GM19328 (cell line): ENCODE measurements at regions not wholly inside any gene's neighbourhood (a gene's known extent, or its start where the extent isn't known, plus 50 kb on each side); places are given as distances from the start of the nearest gene placed in this dataset.

ENCODE experiments used
- ATAC-seq: cut with Tn5 transposase; IDR thresholded peaks from one replicate; pipeline ENCODE4 v1.9.1; 2021; ENCODE audit warnings: mild to moderate bottlenecking, moderate library complexity; ENCODE audit not compliant: unreplicated experiment

GRCh38 chr6:104229057-104229456 is 630.7 kb downstream of the HACE1 start:
- no peak for ATAC-seq

GRCh38 chr6:104227508-104227907 is 632.2 kb downstream of the HACE1 start:
- ATAC-seq = no peak

DNA sequence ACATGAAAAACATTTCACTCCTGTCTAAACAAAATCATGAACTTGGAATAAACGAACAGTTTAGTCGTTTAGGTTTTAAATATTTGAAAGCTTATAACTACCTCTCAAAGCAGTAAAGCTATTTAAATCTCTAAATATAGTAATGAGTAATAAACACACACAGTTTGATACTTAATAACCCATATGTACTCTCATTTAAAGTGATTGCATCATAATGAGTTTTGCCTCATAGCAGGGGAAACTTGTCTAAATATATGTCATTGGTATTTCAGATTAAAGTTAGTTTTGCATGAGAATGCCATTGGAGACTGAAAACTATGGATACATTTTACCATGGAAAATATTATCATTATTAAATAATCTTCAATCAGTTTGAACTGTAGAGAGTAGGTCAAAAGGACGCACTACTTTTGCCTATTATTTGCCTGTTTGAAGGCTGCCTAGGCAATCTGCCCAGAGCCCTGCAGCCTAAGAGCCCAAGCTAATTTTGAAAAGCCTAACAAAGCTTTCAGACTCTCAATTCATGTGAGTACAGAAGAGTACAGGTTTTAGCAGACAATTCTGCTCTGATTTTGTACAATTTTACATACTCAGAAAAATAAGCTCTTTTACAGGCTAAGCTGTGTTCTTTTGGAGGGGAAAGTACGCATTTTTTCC is 632.8 kb downstream of the HACE1 start:
- ATAC-seq = no peak

GRCh38 chr6:104218116-104218515 is 641.6 kb downstream of the HACE1 start:
- no peak for ATAC-seq

DNA sequence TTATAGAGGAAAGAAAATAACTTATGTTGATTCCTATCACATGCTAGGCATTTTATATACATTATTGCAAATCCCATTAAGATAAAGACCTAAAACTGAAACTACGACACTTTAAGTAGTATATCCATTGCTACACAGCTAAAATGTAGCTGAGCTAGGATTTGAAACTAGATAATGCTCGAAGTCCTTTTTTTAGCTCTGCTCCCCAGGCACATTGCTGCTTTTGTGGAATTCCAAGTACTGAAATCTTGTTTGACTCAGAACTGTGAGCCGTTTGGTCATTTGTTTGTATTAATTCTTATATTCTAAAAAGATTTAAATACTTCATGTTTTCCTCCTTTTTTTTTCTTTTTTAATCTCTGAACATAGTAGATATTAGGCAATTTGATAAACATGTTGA is 644.8 kb downstream of the HACE1 start:
- ATAC-seq = no peak

DNA sequence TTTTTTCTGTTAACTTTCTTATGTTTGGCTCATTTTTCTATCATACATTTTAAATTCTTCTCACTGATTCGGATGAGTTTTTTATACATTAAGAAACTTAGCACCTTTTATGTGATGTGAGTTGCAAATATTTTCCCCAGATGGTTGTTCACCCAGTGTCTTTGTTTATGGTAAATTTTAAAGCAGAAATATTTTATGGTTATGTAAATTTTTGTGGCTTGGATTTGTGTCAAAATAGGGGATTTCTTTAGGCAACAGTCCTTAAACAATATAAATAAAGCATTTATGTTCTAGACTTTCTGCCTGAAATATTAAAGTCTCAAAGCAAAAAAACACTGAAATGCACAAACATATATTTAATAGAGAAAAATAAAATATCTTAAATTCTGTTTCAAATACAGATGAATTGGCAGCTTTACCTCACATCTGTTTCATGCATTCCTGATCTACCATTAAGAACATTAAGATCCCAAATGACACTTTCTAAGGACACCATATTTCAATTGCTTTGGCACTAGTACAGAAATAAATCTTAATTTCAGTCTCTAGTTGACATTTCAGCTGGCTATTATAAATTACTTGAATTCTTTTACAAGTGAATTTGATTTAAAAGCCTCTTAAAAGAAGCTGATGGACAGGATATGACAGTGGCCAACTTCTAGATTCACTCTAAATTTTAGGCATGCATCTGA is 646.6 kb downstream of the HACE1 start:
- no peak for ATAC-seq

DNA sequence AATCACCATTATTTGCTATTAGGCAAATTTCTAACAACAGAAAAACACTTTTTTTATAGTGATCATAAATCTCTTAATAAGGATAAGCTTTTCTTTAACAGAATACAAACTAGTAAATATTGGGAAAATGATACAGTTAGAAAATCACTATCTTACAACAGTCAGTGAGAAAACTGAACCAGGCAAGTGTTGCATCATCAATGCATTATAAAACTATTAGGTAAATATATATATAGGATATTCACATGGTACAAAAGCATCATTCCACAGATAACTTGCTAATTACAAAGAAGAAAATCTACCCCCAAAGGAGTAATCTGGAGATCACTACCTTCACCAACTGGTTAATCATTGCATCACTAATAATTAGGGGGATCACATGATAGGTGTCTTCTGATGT is 652.1 kb downstream of the HACE1 start:
- no peak for ATAC-seq

DNA sequence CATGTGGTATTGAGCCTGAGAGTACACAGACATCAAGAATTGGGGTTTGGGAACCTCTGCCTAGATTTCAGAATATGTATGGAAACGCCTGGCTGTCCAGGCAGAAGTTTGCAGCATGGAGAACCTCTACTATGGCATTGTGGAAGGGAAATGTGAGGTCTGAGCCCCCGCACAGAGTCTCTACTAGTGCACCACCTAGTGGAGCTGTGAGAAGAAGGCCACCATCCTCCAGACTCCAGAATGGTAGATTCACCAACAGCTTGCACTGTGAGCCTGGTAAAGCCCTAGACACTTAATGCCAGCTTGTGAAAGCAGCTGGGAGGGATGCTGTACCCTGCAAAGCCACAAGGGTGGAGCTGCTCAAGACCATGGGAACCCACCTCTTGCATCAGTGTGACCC is 658.2 kb downstream of the HACE1 start:
- no peak for ATAC-seq

- no peak for ATAC-seq
Measured at GRCh38 chr6:104187616-104188015, 672.1 kb downstream of the HACE1 start.

DNA sequence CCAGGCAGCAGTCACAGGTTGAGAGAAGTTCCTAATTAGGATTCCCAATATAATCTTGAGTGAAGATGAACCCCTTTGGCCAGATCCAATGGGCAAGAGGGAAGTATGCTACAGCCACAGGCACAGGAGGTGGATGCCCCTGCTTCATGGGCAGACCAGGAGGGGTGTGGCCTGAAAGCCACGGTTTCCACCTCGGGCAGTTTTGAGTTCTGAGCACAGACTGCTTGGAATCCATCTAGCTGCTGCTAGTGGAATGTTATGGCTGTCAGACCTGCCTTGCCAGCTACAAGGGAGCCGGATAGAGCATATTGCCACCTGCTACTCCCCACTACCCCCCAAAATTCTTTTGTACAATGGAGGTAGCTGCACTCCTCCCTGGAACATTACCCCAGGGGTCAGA is 672.9 kb downstream of the HACE1 start:
- ATAC-seq = no peak

- ATAC-seq = no peak
Measured at GRCh38 chr6:104183816-104184435, 675.8 kb downstream of the HACE1 start.

DNA sequence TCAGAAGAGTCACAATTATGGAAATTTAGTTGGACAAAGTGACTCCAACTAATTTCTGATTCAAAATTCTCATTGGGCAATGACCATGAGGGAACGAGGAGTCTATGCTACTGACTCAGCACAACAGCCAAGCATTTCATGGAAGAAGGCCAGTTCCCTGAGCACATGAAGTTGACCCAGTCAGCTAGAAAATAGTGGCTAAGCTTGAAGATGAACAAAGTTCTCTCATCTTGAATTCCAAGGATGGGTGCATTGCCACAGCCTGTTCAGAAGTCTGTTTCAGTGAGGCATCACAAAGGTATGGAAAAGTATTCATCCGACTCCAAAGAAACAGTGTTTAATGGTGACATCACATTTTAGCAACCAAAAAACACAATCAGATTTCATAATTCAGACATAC is 676.9 kb downstream of the HACE1 start:
- no peak for ATAC-seq

- no peak for ATAC-seq
Measured at GRCh38 chr6:104173668-104174067, 686.1 kb downstream of the HACE1 start.

GRCh38 chr6:104170401-104170800 is 689.3 kb downstream of the HACE1 start:
- no peak for ATAC-seq

GRCh38 chr6:104166055-104166668 is 693.6 kb downstream of the HACE1 start:
- no peak for ATAC-seq

DNA sequence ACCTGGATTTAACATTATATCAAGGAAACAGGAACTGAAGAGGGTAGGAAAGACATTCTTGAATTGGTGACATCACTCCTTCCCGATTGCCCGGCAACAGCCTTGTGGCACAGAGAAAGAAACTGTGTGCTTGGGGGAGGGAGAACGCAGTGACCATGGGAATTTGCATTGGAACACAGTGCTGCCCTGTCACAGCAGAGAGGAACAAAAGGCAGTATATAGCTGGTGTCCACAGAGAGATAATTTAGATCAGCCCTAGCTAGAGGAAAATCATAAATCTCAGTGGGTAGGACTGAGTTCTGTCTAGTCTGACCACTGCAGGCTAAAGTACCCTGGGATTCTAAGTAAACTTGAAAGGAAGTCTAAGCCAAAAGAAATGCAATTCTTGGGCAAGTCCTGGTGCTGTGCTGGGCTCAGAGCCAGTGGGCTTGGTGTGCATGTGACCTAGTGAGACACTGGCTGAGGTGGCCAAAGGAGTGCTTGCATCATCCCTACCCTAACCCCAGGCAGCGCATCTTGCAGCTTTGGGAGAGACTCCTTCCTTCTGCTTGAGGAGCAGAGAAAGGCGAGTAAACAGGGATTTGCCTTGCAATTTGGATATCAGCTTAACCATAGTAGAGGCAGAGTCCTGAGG is 697.6 kb downstream of the HACE1 start:
- ATAC-seq = no peak

GRCh38 chr6:104159045-104159618 is 700.6 kb downstream of the HACE1 start:
- ATAC-seq = no peak

DNA sequence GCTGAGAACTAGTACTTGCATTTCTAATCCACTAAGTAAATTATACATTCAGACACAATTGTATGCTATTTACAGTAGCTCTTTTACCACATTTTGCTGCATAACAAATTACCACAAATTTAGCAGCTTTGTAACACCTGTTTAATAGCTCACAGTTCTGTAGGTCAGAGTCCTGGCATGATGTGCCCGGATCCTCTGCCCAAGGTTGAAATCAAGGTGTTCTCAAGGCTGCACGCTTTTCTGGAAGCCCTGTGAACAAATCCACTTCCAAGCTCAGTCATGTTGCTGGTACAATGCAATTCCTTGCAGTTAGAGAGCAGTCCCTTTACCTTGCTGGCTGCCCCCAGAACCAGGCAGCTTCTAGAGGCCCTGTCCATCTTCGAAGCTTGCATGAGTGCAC is 716.0 kb downstream of the HACE1 start:
- no peak for ATAC-seq

GRCh38 chr6:104134876-104135275 is 724.8 kb downstream of the HACE1 start:
- ATAC-seq = no peak

DNA sequence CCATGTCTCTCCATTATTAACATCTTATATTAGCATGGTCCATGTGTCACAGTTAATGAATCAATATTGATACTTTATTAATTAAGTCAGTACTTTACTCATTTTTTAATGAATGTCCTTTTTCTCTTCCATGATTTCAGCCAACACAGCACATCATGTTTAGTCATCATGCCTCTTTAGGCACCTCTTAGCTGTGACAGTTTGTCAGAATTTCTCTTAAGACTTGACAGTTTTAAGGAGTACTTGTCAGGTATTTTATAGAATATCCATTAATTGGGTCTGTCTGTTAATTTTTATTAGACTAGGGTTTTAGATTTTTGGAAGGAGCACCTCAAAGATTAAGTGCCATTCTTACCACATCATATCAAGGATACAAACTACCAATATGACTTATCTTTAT is 729.4 kb downstream of the HACE1 start:
- no peak for ATAC-seq
